H1 (cell line): ENCODE measurements at regions not wholly inside any gene's neighbourhood (a gene's known extent, or its start where the extent isn't known, plus 50 kb on each side); places are given as distances from the start of the nearest gene placed in this dataset.

ENCODE experiments used
- CTCF ChIA-PET: fragments of 300-600 bp; sonication (Branson Sonifier 250); formaldehyde crosslinking; loops from one replicate; lab custom pipeline; 2021; ENCODE audit not compliant: partially characterized antibody; lab: Charles Lee
- POLR2A ChIA-PET: fragments of 300-600 bp; sonication (Branson Sonifier 250); formaldehyde crosslinking; loops from one replicate; lab custom pipeline; 2021; ENCODE audit warnings: inconsistent platforms; ENCODE audit not compliant: partially characterized antibody; lab: Charles Lee
- DNase-seq, 2 experiments: peaks; one replicate each; pipeline versions ENCODE4 v3.0.0 to v3.0.0-alpha.2; 2010 to 2022; ENCODE audit warnings: low spot score in 2 of 2, low read depth in 1 of 2, mixed read lengths in 1 of 2
- FAIRE-seq: peaks from 2 replicates; lab custom pipeline; 2011; peaks lifted over from hg19 to GRCh38; lab: Jason Lieb, UNC
- H2AFZ ChIP-seq: 2 replicates; pipeline ENCODE4 v1.8.1; 2012; ENCODE audit warnings: low read length, inconsistent platforms
- H2AK5ac ChIP-seq: 2 replicates; pipeline ENCODE4 v1.6.1; 2013; ENCODE audit warnings: low read depth, low read length
- H2BK120ac ChIP-seq: replicated peaks from 2 replicates; pipeline ENCODE3; 2013; ENCODE audit warnings: low read depth, low read length, inconsistent platforms
- H2BK12ac ChIP-seq: 2 replicates; pipeline ENCODE4 v1.6.1; 2013; ENCODE audit warnings: low read depth, low read length
- H2BK15ac ChIP-seq: 2 replicates; pipeline ENCODE4 v1.6.1; 2013; ENCODE audit warnings: low read length
- H2BK20ac ChIP-seq: 2 replicates; pipeline ENCODE4 v1.6.1; 2013; ENCODE audit warnings: low read length
- H2BK5ac ChIP-seq: 2 replicates; pipeline ENCODE4 v1.6.1; 2013; ENCODE audit warnings: low read depth, low read length
- H3K14ac ChIP-seq: 2 replicates; pipeline ENCODE4 v1.6.1; 2013; ENCODE audit warnings: inconsistent platforms; ENCODE audit not compliant: insufficient read length
- H3K18ac ChIP-seq: 2 replicates; pipeline ENCODE4 v1.6.1; 2013; ENCODE audit warnings: low read length; ENCODE audit errors: extremely low read depth
- H3K23ac ChIP-seq: 2 replicates; pipeline ENCODE4 v1.6.1; 2013; ENCODE audit warnings: inconsistent platforms; ENCODE audit not compliant: insufficient read length
- H3K23me2 ChIP-seq: 2 replicates; pipeline ENCODE4 v1.6.1; 2013; ENCODE audit warnings: low read depth, low read length
- H3K27ac ChIP-seq: 2 replicates; pipeline ENCODE4 v1.6.1; 2011; ENCODE audit warnings: low read depth, low read length, inconsistent platforms
- H3K27me3 ChIP-seq, 4 experiments: replicated peaks in 1 of 4; 1 replicate in 1 of 4; 2 replicates in 3 of 4; pipeline versions ENCODE4 v1.6.1 to v1.8.1; 2011 to 2013; ENCODE audit warnings: low read length in 3 of 4, mild to moderate bottlenecking in 3 of 4, inconsistent platforms in 2 of 4, mixed read lengths in 2 of 4, moderate library complexity in 1 of 4; ENCODE audit not compliant: control insufficient read depth in 3 of 4, insufficient read depth in 3 of 4; ENCODE audit errors: extremely low read depth in 1 of 4
- H3K36me3 ChIP-seq, 4 experiments: 2 replicates each; pipeline versions ENCODE4 v1.6.1 to v1.8.1; 2011 to 2013; ENCODE audit warnings: mild to moderate bottlenecking in 4 of 4, low read length in 3 of 4, moderate library complexity in 2 of 4, control low read depth in 1 of 4, inconsistent platforms in 1 of 4; ENCODE audit not compliant: insufficient read depth in 4 of 4, control insufficient read depth in 2 of 4
- H3K4ac ChIP-seq: replicated peaks from 2 replicates; pipeline ENCODE3; 2013; ENCODE audit warnings: low read length, low read depth, mixed read lengths, inconsistent platforms; ENCODE audit not compliant: insufficient read length
- H3K4me1 ChIP-seq, 4 experiments: replicated peaks in 1 of 4; 1 replicate in 1 of 4; 2 replicates in 3 of 4; pipeline versions ENCODE4 v1.6.1 to v1.8.1; 2011 to 2013; ENCODE audit warnings: low read length in 3 of 4, inconsistent platforms in 2 of 4, mixed read lengths in 1 of 4; ENCODE audit not compliant: insufficient read depth in 4 of 4, control insufficient read depth in 3 of 4
- H3K4me2 ChIP-seq, 2 experiments: 2 replicates each; pipeline versions ENCODE4 v1.6.1 to v1.8.1; 2011 to 2013; ENCODE audit warnings: low read depth in 2 of 2, low read length in 2 of 2, control low read depth in 1 of 2, inconsistent platforms in 1 of 2, mild to moderate bottlenecking in 1 of 2; ENCODE audit not compliant: insufficient read depth in 1 of 2
- H3K4me3 ChIP-seq, 4 experiments: fragments of 200-600, 300-600 bp in 1 of 4; sonication (generic), shearing (Covaris generic), sonication (Bioruptor Twin) in 1 of 4; 2 replicates each; pipeline versions ENCODE4 v1.5.1 to v1.8.1; 2011 to 2016; ENCODE audit warnings: low read length in 4 of 4, low read depth in 3 of 4, control low read depth in 2 of 4, inconsistent platforms in 2 of 4, mild to moderate bottlenecking in 2 of 4, mixed read lengths in 1 of 4, moderate library complexity in 1 of 4; ENCODE audit not compliant: insufficient read depth in 2 of 4; ENCODE audit errors: extremely low read depth in 1 of 4
- H3K56ac ChIP-seq: replicated peaks from 2 replicates; pipeline ENCODE3; 2013; ENCODE audit warnings: low read depth, mild to moderate bottlenecking, mixed read lengths, low read length, inconsistent platforms; ENCODE audit not compliant: insufficient read length
- H3K79me1 ChIP-seq: 2 replicates; pipeline ENCODE4 v1.6.1; 2013; ENCODE audit warnings: low read depth, low read length, control low read depth
- H3K79me2 ChIP-seq, 2 experiments: 2 replicates each; pipeline versions ENCODE4 v1.6.1 to v1.8.1; 2012 to 2013; ENCODE audit warnings: low read length in 2 of 2, mild to moderate bottlenecking in 2 of 2, inconsistent platforms in 1 of 2; ENCODE audit not compliant: insufficient read depth in 2 of 2, control insufficient read depth in 1 of 2
- H3K9ac ChIP-seq, 4 experiments: replicated peaks in 1 of 4; 1 replicate in 1 of 4; 2 replicates in 3 of 4; pipeline versions ENCODE4 v1.6.1 to v1.8.1; 2011 to 2013; ENCODE audit warnings: low read depth in 3 of 4, low read length in 3 of 4, control low read depth in 2 of 4, mild to moderate bottlenecking in 2 of 4, moderate library complexity in 2 of 4, inconsistent platforms in 1 of 4; ENCODE audit errors: extremely low read depth in 1 of 4
- H3K9me3 ChIP-seq, 2 experiments: 2 replicates each; pipeline versions ENCODE4 v1.6.1 to v1.8.1; 2012 to 2013; ENCODE audit warnings: mild to moderate bottlenecking in 2 of 2, moderate library complexity in 2 of 2, control low read depth in 1 of 2, inconsistent platforms in 1 of 2, low read depth in 1 of 2, low read length in 1 of 2, mixed read lengths in 1 of 2; ENCODE audit not compliant: insufficient read depth in 2 of 2
- H4K20me1 ChIP-seq, 2 experiments: replicated peaks in 1 of 2; 2 replicates each; pipeline versions ENCODE3 to v1.8.1; 2011 to 2013; ENCODE audit warnings: inconsistent platforms in 2 of 2, low read length in 2 of 2, mild to moderate bottlenecking in 1 of 2; ENCODE audit not compliant: insufficient read depth in 2 of 2, control insufficient read depth in 1 of 2
- H4K5ac ChIP-seq: 2 replicates; pipeline ENCODE4 v1.6.1; 2013; ENCODE audit warnings: low read length, low read depth, mixed read lengths, inconsistent platforms; ENCODE audit not compliant: insufficient read length
- H4K8ac ChIP-seq: 2 replicates; pipeline ENCODE4 v1.8.0; 2013; ENCODE audit warnings: mild to moderate bottlenecking, moderate library complexity, low read length, inconsistent platforms; ENCODE audit not compliant: insufficient read depth; ENCODE audit errors: extremely low read depth
- H4K91ac ChIP-seq: replicated peaks from 2 replicates; pipeline ENCODE3; 2013; ENCODE audit warnings: low read length, mixed read lengths, inconsistent platforms; ENCODE audit not compliant: insufficient read length
- ATF3 ChIP-seq: IDR thresholded peaks from 2 replicates; pipeline ENCODE4 v1.6.1; 2011; ENCODE audit warnings: low read depth, mild to moderate bottlenecking, low read length; ENCODE audit not compliant: insufficient read depth
- BACH1 ChIP-seq: IDR thresholded peaks from 2 replicates; pipeline ENCODE4 v1.6.1; 2012; ENCODE audit warnings: low read length, improper control_type of control experiment
- BRCA1 ChIP-seq: IDR thresholded peaks from 2 replicates; pipeline ENCODE4 v1.6.1; 2012; ENCODE audit warnings: low read depth, low read length, improper control_type of control experiment
- CBX8 ChIP-seq: fragments of 300-800, 300-1000 bp; sonication (generic); IDR thresholded peaks from 2 replicates; pipeline ENCODE4 v1.7.1; 2016; ENCODE audit warnings: low read depth, low read length, borderline replicate concordance
- CHD1 ChIP-seq: IDR thresholded peaks from 2 replicates; pipeline ENCODE4 v1.6.1; 2012; ENCODE audit warnings: low read depth, low read length, improper control_type of control experiment
- E2F6 ChIP-seq: IDR thresholded peaks from 2 replicates; pipeline ENCODE4 v1.6.1; 2012; ENCODE audit warnings: inconsistent platforms
- EGR1 ChIP-seq: IDR thresholded peaks from 2 replicates; pipeline ENCODE4 v1.6.1; 2011; ENCODE audit warnings: low read depth, low read length, borderline replicate concordance
- EP300 ChIP-seq, 2 experiments: IDR thresholded peaks; 1 replicate in 1 of 2; 2 replicates in 1 of 2; pipeline ENCODE4 v1.6.1; 2011 to 2012; ENCODE audit warnings: low read depth in 2 of 2, low read length in 2 of 2, mild to moderate bottlenecking in 2 of 2, borderline replicate concordance in 1 of 2, inconsistent platforms in 1 of 2, moderate library complexity in 1 of 2
- HDAC6 ChIP-seq: IDR thresholded peaks from one replicate; pipeline ENCODE4 v1.7.1; 2012; ENCODE audit warnings: low read depth, mild to moderate bottlenecking, inconsistent platforms, low read length, moderate library complexity
- NANOG ChIP-seq: IDR thresholded peaks from 2 replicates; pipeline ENCODE4 v1.6.1; 2011; ENCODE audit warnings: low read length, low read depth, mild to moderate bottlenecking, inconsistent platforms; ENCODE audit not compliant: insufficient read depth, poor library complexity, severe bottlenecking
- TAF7 ChIP-seq: optimal IDR thresholded peaks from 2 replicates; pipeline ENCODE3; 2011; ENCODE audit warnings: low read depth, mild to moderate bottlenecking, inconsistent platforms, low read length, moderate library complexity, borderline replicate concordance
- WGBS, 2 experiments: shearing (Covaris generic) in 1 of 2; methylation state at CpG; one replicate each; pipeline versions ENCODE4 v1.1.6 to v1.1.7; 2013 to 2015; ENCODE audit warnings: low lambda C conversion rate in 2 of 2, mixed read lengths in 2 of 2, inconsistent platforms in 1 of 2, low coverage in 1 of 2, missing lambda C conversion rate in 1 of 2; ENCODE audit not compliant: insufficient replicate concordance in 2 of 2, insufficient coverage in 1 of 2, insufficient read length in 1 of 2; ENCODE audit errors: extremely low coverage in 1 of 2, missing lambda C conversion rate in 1 of 2; 5-methylcytosine and 5-hydroxymethylcytosine counted together

- TF ChIP-seq CBX8 (no peak), TAF7 (no peak), BRCA1 (no peak), HDAC6 (no peak), E2F6 (no peak), ATF3 (no peak), NANOG (no peak), BACH1 (no peak), EGR1 (no peak), EP300 (IDR thresholded peaks at IDR 0.05; ENCODE audit: borderline replicate concordance in 1 of 2, low read depth in 2 of 2, low read length in 2 of 2) (no peak), CHD1 (no peak)
- TF ChIP-seq, all 59 proteins: peak for 0
Observed at GRCh38 chr1:30505853-30506252, 217.5 kb downstream of the MATN1 start.

More at GRCh38 chr1:30505853-30506252, 217.5 kb downstream of the MATN1 start:
- Histone ChIP-seq H3K4me3 (no peak overlapping the region), H3K4ac (no peak overlapping the region), H2AK5ac (no peak overlapping the region), H3K23ac (no peak overlapping the region), H3K23me2 (no peaks in the 10 kb centered on the region; the same call in 1 of the 2 replicates), H2BK12ac (0 out of 2 replicates have a peak overlapping the region, but pooled peaks have one; percentile 5), H4K91ac (no peak overlapping the region), H3K9me3 (no peaks in the 10 kb centered on the region), H2BK5ac (no peak overlapping the region), H2AFZ (no peak overlapping the region), H3K79me1 (no peaks in the 10 kb centered on the region), H3K56ac (no peak overlapping the region), H3K79me2 (no peaks in the 10 kb centered on the region), H2BK120ac (no peak overlapping the region), H2BK15ac (no peak overlapping the region), H3K27me3 (no peaks in the 10 kb centered on the region), H3K4me1 (peaks cover 0 to 3% (median 0%) of the 10 kb centered on the region in 4 experiments; a peak in 1 of 7 replicates), H3K18ac (no peak overlapping the region), H3K27ac (no peak overlapping the region), H4K5ac (no peak overlapping the region), H2BK20ac (no peak overlapping the region), H4K20me1 (no peaks in the 10 kb centered on the region), H3K9ac (no peak overlapping the region), H4K8ac (no peak overlapping the region), H3K36me3 (no peaks in the 10 kb centered on the region), H3K4me2 (no peak overlapping the region), H3K14ac (no peak overlapping the region)
- no peak for FAIRE-seq
- WGBS, 2 experiments = 89% methylated on average over 7 of the region's 7 CpGs; no CpG with 5 or more reads in 1 of the 2 experiments
- CTCF ChIA-PET = interaction anchor here (0.9 kb wide), 1 partner anchor 70 kb away, joined by 3 read pairs; no protein-coding TSS in a partner anchor
- POLR2A ChIA-PET = no interaction called here
- DNase-seq = no peak
